ENCODE measurements at regions not wholly inside any gene's neighbourhood (a gene's known extent, or its start where the extent isn't known, plus 50 kb on each side); places are given as distances from the start of the nearest gene placed in this dataset.

DNA sequence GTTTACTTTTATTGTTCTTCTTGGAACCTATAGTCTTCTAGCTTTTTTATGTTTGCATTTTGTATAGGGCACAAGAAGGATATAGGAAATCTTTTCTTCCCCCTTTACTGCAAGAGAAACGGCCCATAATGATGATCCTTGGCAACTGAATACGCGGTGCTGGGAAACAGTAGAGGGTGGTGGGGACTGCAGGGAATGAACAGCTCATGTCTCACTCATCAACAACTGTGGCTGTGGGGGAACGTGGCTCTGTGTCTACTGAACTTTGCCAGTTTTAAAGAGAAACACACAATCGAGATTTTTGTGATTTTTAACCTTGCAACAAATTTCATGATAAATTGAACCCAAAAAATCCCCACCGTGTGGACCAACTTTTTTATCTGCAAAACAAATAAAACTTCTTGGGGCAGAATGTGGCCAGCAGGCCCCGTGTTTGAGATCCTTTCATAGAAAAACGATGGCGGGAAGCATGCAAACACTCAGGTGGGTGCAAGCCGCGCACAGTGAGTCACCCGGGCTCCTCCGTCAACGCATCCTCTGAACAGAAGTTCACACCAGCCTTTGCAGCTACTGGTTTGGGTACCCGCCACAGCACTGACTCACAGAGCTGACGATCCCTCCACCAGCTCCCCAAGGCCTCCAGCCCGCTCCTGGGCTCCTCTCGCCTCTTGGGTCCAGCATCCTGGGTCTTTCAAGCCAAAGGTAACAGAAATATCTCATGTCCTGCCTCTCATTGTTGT lies 149.3 kb downstream of the COL6A3 start:
- TF ChIP-seq, protein P1, sequence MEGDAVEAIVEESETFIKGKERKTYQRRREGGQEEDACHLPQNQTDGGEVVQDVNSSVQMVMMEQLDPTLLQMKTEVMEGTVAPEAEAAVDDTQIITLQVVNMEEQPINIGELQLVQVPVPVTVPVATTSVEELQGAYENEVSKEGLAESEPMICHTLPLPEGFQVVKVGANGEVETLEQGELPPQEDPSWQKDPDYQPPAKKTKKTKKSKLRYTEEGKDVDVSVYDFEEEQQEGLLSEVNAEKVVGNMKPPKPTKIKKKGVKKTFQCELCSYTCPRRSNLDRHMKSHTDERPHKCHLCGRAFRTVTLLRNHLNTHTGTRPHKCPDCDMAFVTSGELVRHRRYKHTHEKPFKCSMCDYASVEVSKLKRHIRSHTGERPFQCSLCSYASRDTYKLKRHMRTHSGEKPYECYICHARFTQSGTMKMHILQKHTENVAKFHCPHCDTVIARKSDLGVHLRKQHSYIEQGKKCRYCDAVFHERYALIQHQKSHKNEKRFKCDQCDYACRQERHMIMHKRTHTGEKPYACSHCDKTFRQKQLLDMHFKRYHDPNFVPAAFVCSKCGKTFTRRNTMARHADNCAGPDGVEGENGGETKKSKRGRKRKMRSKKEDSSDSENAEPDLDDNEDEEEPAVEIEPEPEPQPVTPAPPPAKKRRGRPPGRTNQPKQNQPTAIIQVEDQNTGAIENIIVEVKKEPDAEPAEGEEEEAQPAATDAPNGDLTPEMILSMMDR (IDR thresholded peaks at IDR 0.05; ENCODE audit: low read depth, low read length), result no peak
- Histone ChIP-seq H3K4me3 (no peak overlapping the region), H3K36me3 (no peaks in the 10 kb centered on the region), H3K27me3 (no peaks in the 10 kb centered on the region), H3K9me3 (ENCODE audit: low read depth) (no peaks in the 10 kb centered on the region), H3K4me1 (ENCODE audit: low read depth) (peaks cover 7% of the 10 kb centered on the region), H3K27ac (no peak overlapping the region)
- peak in 1 of 2 donors; percentile 88 for DNase-seq (ENCODE audit: low read depth in 1 of 2, low spot score in 1 of 2)

DNA sequence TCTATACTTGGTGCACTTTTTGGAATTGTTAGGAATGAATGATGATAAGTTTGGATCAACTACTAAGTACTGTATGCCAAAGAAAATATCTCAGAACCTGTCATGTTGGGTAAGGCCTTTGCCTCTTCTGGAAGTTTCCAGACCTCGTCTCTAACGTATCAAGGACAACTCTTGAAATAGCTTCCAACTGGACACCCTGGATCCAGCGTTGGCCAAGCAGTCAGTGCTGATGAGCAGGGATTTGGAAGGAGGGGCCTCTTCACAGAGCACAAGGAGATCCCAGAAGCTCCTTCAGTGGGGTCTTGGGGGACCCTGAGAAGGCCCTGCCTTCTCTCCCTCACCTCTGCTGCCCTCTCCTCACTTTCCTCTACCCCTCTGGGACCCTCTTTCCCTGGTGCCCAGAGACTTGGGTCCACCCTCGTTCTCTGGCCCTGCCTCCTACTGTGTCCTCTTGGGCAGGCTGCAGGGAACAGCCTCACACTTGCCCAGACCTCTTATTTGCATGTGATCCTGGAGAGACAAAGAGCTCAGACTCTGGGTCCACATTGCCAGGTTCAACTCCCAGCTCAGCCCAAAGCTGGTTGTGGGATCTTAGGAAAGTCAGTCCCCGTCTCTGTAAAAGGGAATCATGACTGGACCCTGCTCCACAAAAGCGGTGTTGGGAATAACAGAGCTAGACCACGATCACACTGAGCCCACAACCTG lies 145.8 kb downstream of the COL6A3 start:
- H3K4me3 ChIP-seq, result no peak overlapping the region
- H3K27ac ChIP-seq, result no peak overlapping the region
- no peaks in the 10 kb centered on the region for H3K36me3 ChIP-seq
- TF ChIP-seq, protein P1 (IDR thresholded peaks at IDR 0.05; ENCODE audit: low read depth, low read length), result no peak
- H3K4me1 ChIP-seq (ENCODE audit: low read depth), result no peaks in the 10 kb centered on the region
- H3K9me3 ChIP-seq (ENCODE audit: low read depth), result no peaks in the 10 kb centered on the region
- H3K27me3 ChIP-seq, result no peaks in the 10 kb centered on the region
- DNase-seq (ENCODE audit: low read depth in 1 of 2, low spot score in 1 of 2), result no peak

DNA sequence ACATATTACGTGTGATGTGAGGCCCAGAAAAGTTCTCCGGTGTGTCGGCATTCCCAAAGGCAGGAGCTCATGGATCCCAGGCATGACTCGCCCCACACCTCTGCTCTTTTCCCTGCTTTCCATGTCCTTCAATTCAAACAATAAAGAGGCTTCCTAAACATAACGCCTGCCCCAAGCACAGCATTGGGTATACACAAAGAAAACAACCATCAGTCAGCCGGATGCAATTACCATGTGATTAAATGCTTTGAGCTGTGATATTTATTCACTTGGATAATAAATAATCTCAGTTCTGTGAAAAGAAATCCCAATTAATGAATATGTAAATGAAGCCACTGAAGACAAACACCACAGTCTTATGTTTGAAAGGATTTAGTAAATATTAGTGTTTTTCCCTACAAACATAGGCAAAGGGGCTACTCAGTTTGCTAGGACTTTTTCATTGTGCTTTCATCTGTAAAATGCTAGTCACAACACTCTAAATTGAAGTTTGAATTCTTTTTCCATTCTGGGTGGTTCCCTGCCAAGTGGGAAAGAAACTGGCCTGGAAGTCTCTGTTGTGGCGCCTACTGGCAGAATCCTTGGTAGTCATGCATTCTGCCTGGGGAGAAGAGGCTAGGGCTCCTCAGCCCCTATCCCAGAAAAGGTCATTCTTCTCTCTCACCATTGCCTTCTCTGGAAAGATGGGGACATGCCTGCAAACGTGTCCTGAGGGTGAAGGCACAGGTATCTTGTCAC lies 144.7 kb downstream of the COL6A3 start:
- no peak overlapping the region for H3K4me3 ChIP-seq
- TF ChIP-seq, protein P1 (IDR thresholded peaks at IDR 0.05; ENCODE audit: low read depth, low read length), result no peak
- no peaks in the 10 kb centered on the region for H3K36me3 ChIP-seq
- no peaks in the 10 kb centered on the region for H3K9me3 ChIP-seq (ENCODE audit: low read depth)
- H3K4me1 ChIP-seq (ENCODE audit: low read depth), result no peaks in the 10 kb centered on the region
- no peak for DNase-seq (ENCODE audit: low read depth in 1 of 2, low spot score in 1 of 2)
- H3K27ac ChIP-seq, result no peak overlapping the region
- no peaks in the 10 kb centered on the region for H3K27me3 ChIP-seq

DNA sequence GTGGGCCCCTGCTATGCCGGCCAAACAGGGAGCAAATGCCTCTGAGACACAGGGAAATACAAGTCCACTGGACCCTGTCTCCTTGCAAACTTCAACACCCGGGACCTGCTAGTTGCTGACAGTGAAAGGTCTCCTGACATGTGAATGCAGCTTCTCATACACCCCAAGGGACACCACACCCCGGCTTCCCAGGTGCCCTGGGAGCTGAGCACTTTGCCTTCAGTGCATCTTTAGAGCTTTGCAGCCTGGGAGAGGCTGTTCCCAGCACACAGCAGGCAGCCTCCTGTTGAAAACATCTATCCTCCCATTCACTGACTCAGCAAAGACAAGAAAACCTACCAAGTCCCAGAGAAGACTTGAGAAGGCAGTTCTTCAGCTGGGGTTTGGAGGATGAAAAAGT lies 143.4 kb downstream of the COL6A3 start:
- H3K9me3 ChIP-seq (ENCODE audit: low read depth), result no peaks in the 10 kb centered on the region
- TF ChIP-seq, protein P1 (IDR thresholded peaks at IDR 0.05; ENCODE audit: low read depth, low read length), result no peak
- DNase-seq (ENCODE audit: low read depth in 1 of 2, low spot score in 1 of 2), result no peak
- no peak overlapping the region for H3K27ac ChIP-seq
- no peaks in the 10 kb centered on the region for H3K27me3 ChIP-seq
- H3K4me3 ChIP-seq, result no peak overlapping the region
- no peaks in the 10 kb centered on the region for H3K36me3 ChIP-seq
- no peaks in the 10 kb centered on the region for H3K4me1 ChIP-seq (ENCODE audit: low read depth)

DNA sequence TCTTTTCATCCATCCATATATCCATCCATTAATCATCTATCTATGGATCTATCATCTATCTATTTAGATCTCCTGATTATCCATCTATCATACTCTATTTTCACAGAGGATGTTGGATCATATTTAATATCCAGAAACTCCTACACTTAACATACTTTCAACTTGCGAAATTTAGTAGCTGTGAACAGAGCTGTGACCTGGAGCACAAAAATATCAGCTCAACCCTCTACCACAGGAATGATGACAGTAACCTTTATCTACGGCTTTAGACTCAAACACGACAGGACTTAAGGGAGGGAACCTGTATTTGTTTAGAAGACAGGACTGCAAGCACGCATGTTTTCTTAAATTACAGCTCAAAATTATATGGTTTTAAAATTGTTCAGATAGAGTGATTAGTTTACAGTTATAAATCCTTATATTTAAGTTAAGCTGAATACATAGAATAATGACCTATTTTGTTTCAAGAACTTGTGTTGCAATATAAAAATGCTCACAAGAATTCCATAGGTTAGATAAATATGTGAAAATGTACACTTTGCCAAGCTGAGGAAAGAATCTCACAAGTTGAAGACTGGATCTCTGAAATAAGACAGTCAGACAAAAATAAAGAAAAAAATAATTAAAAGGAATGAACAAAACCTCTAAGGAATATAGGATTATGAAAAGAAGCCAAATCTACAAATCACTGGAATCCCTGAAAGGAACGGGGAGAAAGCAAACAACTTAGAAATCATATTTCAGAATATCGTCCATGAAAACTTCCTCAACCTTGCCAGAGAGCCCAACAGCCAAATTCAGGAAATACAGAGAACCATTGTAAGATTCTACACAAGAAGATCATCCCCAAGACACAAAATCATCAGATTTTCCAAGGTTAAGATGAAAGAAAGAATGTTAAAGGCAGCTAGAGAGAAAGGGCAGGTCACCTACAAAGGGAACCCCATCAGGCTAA lies 142.0 kb downstream of the COL6A3 start:
- Histone ChIP-seq H3K4me3 (no peak overlapping the region), H3K4me1 (ENCODE audit: low read depth) (no peaks in the 10 kb centered on the region), H3K27ac (no peak overlapping the region), H3K27me3 (no peaks in the 10 kb centered on the region), H3K9me3 (ENCODE audit: low read depth) (no peaks in the 10 kb centered on the region), H3K36me3 (no peaks in the 10 kb centered on the region)
- TF ChIP-seq, protein P1 (IDR thresholded peaks at IDR 0.05; ENCODE audit: low read depth, low read length), result no peak
- DNase-seq (ENCODE audit: low read depth in 1 of 2, low spot score in 1 of 2), result peak in 1 of 2 donors; percentile 84

All from cardiac muscle cell (in vitro differentiated cells and primary cell).